ENCODE measurements at regions not wholly inside any gene's neighbourhood (a gene's known extent, or its start where the extent isn't known, plus 50 kb on each side); places are given as distances from the start of the nearest gene placed in this dataset.

- TF ChIP-seq ZFX (IDR thresholded peaks at IDR 0.05; ENCODE audit: borderline replicate concordance): no peak
- TF ChIP-seq, protein P1, sequence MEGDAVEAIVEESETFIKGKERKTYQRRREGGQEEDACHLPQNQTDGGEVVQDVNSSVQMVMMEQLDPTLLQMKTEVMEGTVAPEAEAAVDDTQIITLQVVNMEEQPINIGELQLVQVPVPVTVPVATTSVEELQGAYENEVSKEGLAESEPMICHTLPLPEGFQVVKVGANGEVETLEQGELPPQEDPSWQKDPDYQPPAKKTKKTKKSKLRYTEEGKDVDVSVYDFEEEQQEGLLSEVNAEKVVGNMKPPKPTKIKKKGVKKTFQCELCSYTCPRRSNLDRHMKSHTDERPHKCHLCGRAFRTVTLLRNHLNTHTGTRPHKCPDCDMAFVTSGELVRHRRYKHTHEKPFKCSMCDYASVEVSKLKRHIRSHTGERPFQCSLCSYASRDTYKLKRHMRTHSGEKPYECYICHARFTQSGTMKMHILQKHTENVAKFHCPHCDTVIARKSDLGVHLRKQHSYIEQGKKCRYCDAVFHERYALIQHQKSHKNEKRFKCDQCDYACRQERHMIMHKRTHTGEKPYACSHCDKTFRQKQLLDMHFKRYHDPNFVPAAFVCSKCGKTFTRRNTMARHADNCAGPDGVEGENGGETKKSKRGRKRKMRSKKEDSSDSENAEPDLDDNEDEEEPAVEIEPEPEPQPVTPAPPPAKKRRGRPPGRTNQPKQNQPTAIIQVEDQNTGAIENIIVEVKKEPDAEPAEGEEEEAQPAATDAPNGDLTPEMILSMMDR (IDR thresholded peaks at IDR 0.05): no peak
Observed at GRCh38 chr9:78745331-78745730, 448.4 kb downstream of the PSAT1 start.

Data from 22Rv1 (cell line).